ENCODE measurements at regions not wholly inside any gene's neighbourhood (a gene's known extent, or its start where the extent isn't known, plus 50 kb on each side); places are given as distances from the start of the nearest gene placed in this dataset.

- Histone ChIP-seq H3K9me3 (replicated peaks; ENCODE audit: control insufficient read depth, insufficient read depth, low read length) (no peaks in the 10 kb centered on the region), H3K27ac (ENCODE audit: control insufficient read depth, insufficient read depth) (no peak overlapping the region), H3K4me1 (ENCODE audit: control insufficient read depth, insufficient read depth, low read length) (no peaks in the 10 kb centered on the region), H3K4me2 (ENCODE audit: control insufficient read depth, insufficient read depth) (no peak overlapping the region), H3K36me3 (ENCODE audit: control insufficient read depth in 2 of 2, insufficient read depth in 2 of 2, low read length in 1 of 2) (no peaks in the 10 kb centered on the region), H3K4me3 (no peak overlapping the region), H3K9ac (ENCODE audit: control insufficient read depth, insufficient read depth, low read length) (no peak overlapping the region), H3K27me3 (replicated peaks in 1 of 2; ENCODE audit: control insufficient read depth in 2 of 2, insufficient read depth in 2 of 2, low read length in 1 of 2) (0 out of 4 replicates have a peak, but pooled peaks cover 0 to 1% of the 10 kb centered on the region in 2 experiments), H4K20me1 (ENCODE audit: control insufficient read depth, insufficient read depth) (no peaks in the 10 kb centered on the region), H3K79me2 (ENCODE audit: control insufficient read depth, insufficient read depth, low read length) (no peaks in the 10 kb centered on the region), H2AFZ (ENCODE audit: control insufficient read depth, low read depth, low read length) (no peak overlapping the region)
- in situ Hi-C loops (cut with MboI) = no loop called here
- 42% methylated on average over 8 of the region's 8 CpGs for WGBS (ENCODE audit: insufficient coverage, insufficient replicate concordance, low lambda C conversion rate, missing lambda C conversion rate)
- SMC1A ChIA-PET (ENCODE audit: uncharacterized antibody, unreplicated experiment) = no interaction called here
- intact Hi-C loops (cut with micrococcal nuclease; ENCODE audit: unreplicated experiment) = loop anchor here (5.0 to 10.0 kb wide), 3 partner anchors 254 to 379 kb away; no protein-coding TSS in a partner anchor
- CTCF ChIA-PET = interaction anchor here (0.7 to 1.4 kb wide), 3 partner anchors 39 to 269 kb away, joined by 3 to 4 read pairs (median 3); no protein-coding TSS in a partner anchor
- FAIRE-seq (no peak), ATAC-seq (no peak), DNase-seq (ENCODE audit: low read depth, low spot score) (no peak)
- RAD21 ChIA-PET (ENCODE audit: unreplicated experiment) = interaction anchor here (0.8 kb wide), 1 partner anchor 356 kb away, joined by 3 read pairs; no protein-coding TSS in a partner anchor
- POLR2A ChIA-PET = no interaction called here
- TF ChIP-seq NFYB (IDR thresholded peaks at IDR 0.05; ENCODE audit: insufficient read depth, low read depth, low read length) (0 out of 2 replicates have a peak, but pooled peaks have one; percentile 39), MEF2B (IDR thresholded peaks at IDR 0.05; ENCODE audit: partially characterized antibody, poor library complexity, severe bottlenecking) (no peak)
- no TSS peak for BruUV-seq (replicated peaks)
These were observed 97.5 kb upstream of the PABPC3 start for GRCh38 chr13:24998433-24998832.

DNA sequence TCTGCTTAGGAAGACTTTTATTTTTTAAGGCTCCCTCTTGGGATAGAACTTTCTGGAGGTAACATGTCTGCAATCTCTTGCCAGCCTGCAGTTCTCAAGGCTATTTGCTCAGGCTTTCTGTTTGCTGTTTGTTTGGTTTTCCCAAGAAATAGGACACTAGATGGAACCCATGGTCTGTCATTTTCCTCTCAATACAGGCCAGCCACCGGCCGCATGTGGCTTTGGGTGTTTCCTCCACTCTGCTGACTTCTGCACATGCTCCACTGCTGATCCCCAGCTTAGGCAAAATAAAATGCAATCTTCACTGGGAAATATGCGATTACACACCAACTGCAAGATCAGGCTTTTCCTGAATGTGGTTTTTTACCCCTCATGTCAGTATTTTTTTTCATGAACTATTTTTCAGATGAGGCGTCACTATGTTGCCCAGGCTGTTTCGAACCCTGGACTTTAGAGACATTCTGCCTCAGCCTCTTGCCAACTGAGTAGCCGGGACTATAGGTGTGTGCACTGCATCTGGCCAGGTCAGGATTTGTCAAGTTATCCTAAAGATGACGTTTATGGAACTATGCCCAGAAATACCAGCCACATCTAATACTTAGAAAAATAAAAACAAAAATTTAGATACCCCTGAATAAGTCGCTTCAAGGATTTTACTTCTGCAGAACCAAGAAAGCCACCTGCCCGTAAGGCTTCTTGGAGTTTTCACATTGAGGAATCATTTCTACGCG, 94.3 kb upstream of the PABPC3 start:
- FAIRE-seq = no peak
- ATAC-seq = no peak
- no peak for DNase-seq (ENCODE audit: low read depth, low spot score)
- H3K27me3 ChIP-seq (replicated peaks in 1 of 2; ENCODE audit: control insufficient read depth in 2 of 2, insufficient read depth in 2 of 2, low read length in 1 of 2) = 0 out of 4 replicates have a peak, but pooled peaks cover 0 to 1% of the 10 kb centered on the region in 2 experiments
- POLR2A ChIA-PET = interaction anchor here (0.6 kb wide), 1 partner anchor 292 kb away, joined by 3 read pairs; no protein-coding TSS in a partner anchor
- RAD21 ChIA-PET (ENCODE audit: unreplicated experiment) = no interaction called here
- BruUV-seq (replicated peaks) = no TSS peak
- no peak overlapping the region for H3K9ac ChIP-seq (ENCODE audit: control insufficient read depth, insufficient read depth, low read length)
- H3K9me3 ChIP-seq (replicated peaks; ENCODE audit: control insufficient read depth, insufficient read depth, low read length) = no peaks in the 10 kb centered on the region
- H3K4me3 ChIP-seq = no peak overlapping the region
- WGBS (ENCODE audit: insufficient coverage, insufficient replicate concordance, low lambda C conversion rate, missing lambda C conversion rate) = 38% methylated on average over 11 of the region's 11 CpGs
- intact Hi-C loops (cut with micrococcal nuclease; ENCODE audit: unreplicated experiment) = no loop called here
- H3K27ac ChIP-seq (ENCODE audit: control insufficient read depth, insufficient read depth) = no peak overlapping the region
- no peak overlapping the region for H2AFZ ChIP-seq (ENCODE audit: control insufficient read depth, low read depth, low read length)
- in situ Hi-C loops (cut with MboI) = no loop called here
- CTCF ChIA-PET = interaction anchor here (0.6 to 1.3 kb wide), 4 partner anchors 11 to 179 kb away, joined by 3 to 4 read pairs (median 4); no protein-coding TSS in a partner anchor
- no peak overlapping the region for H3K4me2 ChIP-seq (ENCODE audit: control insufficient read depth, insufficient read depth)
- no peaks in the 10 kb centered on the region for H3K4me1 ChIP-seq (ENCODE audit: control insufficient read depth, insufficient read depth, low read length)
- no peaks in the 10 kb centered on the region for H3K79me2 ChIP-seq (ENCODE audit: control insufficient read depth, insufficient read depth, low read length)
- no peaks in the 10 kb centered on the region for H3K36me3 ChIP-seq (ENCODE audit: control insufficient read depth in 2 of 2, insufficient read depth in 2 of 2, low read length in 1 of 2)
- SMC1A ChIA-PET (ENCODE audit: uncharacterized antibody, unreplicated experiment) = no interaction called here
- no peaks in the 10 kb centered on the region for H4K20me1 ChIP-seq (ENCODE audit: control insufficient read depth, insufficient read depth)
- TF ChIP-seq, protein P1, sequence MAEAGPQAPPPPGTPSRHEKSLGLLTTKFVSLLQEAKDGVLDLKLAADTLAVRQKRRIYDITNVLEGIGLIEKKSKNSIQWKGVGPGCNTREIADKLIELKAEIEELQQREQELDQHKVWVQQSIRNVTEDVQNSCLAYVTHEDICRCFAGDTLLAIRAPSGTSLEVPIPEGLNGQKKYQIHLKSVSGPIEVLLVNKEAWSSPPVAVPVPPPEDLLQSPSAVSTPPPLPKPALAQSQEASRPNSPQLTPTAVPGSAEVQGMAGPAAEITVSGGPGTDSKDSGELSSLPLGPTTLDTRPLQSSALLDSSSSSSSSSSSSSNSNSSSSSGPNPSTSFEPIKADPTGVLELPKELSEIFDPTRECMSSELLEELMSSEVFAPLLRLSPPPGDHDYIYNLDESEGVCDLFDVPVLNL (IDR thresholded peaks at IDR 0.05; ENCODE audit: low read depth, low read length) = no peak
- TF ChIP-seq HCFC1 (IDR thresholded peaks at IDR 0.05; ENCODE audit: low read length) = no peak
- no peak for TF ChIP-seq SIX5 (IDR thresholded peaks at IDR 0.05; ENCODE audit: low read depth, low read length, severe bottlenecking)
- no peak for TF ChIP-seq HSF1 (IDR thresholded peaks at IDR 0.05; ENCODE audit: low read depth, low read length)
- no peak for TF ChIP-seq CHD2 (IDR thresholded peaks at IDR 0.05; ENCODE audit: borderline replicate concordance, low read depth, low read length)
- TF ChIP-seq CHD1 (IDR thresholded peaks at IDR 0.05; ENCODE audit: low read depth, low read length) = no peak
- no peak for TF ChIP-seq BHLHE40 (IDR thresholded peaks at IDR 0.05; ENCODE audit: borderline replicate concordance in 1 of 2, low read depth in 2 of 2, low read length in 1 of 2)
- TF ChIP-seq, protein P2, sequence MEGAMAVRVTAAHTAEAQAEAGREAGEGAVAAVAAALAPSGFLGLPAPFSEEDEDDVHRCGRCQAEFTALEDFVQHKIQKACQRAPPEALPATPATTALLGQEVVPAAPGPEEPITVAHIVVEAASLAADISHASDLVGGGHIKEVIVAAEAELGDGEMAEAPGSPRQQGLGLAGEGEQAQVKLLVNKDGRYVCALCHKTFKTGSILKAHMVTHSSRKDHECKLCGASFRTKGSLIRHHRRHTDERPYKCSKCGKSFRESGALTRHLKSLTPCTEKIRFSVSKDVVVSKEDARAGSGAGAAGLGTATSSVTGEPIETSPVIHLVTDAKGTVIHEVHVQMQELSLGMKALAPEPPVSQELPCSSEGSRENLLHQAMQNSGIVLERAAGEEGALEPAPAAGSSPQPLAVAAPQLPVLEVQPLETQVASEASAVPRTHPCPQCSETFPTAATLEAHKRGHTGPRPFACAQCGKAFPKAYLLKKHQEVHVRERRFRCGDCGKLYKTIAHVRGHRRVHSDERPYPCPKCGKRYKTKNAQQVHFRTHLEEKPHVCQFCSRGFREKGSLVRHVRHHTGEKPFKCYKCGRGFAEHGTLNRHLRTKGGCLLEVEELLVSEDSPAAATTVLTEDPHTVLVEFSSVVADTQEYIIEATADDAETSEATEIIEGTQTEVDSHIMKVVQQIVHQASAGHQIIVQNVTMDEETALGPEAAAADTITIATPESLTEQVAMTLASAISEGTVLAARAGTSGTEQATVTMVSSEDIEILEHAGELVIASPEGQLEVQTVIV (IDR thresholded peaks at IDR 0.05; ENCODE audit: borderline replicate concordance, partially characterized antibody) = no peak
